ENCODE measurements at regions not wholly inside any gene's neighbourhood (a gene's known extent, or its start where the extent isn't known, plus 50 kb on each side); places are given as distances from the start of the nearest gene placed in this dataset.

DNA sequence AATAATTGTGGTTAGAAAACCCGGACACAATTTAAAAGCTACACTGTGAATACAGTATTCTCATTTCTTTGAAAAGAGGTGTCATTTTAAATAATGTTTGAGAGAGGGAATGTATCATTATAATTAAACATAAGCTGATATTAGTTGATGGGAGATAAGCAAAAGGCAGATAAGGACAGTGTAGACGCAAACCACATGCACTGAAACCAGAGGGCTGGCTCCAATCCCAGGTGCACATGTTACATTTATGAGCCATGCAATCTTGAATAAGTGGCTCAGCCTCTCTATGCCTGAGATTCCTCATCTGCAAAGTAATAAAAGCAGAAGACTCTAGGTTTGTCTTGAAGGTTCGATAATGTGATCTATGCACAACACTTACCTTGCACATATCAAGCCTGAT, 238.7 kb downstream of the EFNB2 start:
- no peak for DNase-seq

DNA sequence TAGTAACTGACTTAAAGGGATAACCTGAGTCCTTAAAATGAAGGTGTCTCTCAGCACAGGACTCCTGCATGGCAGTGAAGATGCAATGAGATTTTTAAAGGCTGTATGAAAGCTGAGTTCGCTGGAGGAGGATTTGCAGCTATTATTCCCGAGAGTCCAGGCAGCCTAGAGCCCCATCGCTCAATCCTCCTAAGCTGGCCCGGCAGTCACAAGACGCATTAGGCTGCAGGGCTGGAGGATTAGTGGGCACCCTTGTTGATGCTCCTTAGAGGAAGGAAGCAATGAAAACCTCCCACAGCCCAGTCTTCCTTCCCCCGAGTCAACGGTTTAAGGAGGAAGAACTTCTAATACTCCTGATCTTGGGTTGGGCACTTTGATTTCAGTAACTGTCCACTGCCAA, 239.5 kb downstream of the EFNB2 start:
- DNase-seq = no peak

DNA sequence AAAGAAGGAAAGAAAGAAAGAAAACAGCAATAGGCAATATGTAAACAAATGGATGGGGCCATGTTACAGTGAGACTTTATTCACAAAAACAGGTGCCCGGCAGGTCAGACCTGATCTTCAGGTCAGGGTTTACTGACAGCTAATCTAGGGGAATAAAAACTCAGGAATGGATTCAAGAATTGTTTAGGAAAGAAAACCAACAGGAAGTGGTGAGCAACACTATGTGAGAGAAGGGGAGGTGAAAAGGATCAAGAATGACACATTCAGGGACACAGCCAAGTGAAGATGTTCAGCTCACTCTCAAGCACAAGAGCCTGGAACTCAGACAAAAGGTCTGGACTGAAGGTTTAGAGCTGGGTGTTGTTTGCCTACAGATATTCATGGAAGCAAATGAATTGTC, 244.5 kb downstream of the EFNB2 start:
- no peak for DNase-seq

DNA sequence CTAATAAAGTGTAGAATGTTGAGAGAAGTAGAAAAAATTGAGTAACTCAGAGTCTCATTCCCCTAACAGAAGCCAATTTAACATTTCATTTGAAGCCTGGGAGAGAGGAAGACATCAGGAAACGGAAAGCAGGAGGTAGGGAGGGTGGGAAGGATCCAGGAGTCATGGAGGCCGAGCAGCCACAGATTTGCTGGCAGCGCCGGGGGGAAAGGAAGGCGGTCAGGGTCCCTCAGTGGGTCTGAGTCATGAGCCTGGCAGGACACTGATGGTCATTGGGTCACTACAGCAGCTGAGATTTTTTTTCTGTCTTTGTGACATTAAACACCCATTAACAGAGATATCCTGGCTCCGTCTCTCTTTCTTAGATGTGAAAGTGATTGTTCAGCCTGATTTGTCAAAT, 248.1 kb downstream of the EFNB2 start:
- DNase-seq = no peak

DNA sequence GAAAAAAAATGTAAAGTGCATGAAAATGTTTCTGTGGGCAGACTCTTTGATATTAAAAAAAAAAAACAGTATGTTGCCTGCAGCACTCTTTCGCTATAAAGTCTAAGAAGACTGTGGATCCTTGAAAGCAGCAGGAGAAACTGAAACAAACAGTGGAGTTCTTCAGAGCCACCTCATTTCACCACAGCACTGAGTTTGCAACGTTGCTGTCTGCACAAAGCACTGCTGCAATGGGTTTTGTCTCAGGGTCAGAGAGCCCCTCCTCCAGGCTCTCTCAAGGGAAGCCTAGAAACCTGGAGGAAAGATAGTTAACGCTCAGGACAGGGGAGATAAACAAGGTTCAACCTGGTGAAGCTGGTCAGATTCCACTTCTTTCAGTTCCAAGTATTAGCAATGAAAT, 248.7 kb downstream of the EFNB2 start:
- DNase-seq = no peak

DNA sequence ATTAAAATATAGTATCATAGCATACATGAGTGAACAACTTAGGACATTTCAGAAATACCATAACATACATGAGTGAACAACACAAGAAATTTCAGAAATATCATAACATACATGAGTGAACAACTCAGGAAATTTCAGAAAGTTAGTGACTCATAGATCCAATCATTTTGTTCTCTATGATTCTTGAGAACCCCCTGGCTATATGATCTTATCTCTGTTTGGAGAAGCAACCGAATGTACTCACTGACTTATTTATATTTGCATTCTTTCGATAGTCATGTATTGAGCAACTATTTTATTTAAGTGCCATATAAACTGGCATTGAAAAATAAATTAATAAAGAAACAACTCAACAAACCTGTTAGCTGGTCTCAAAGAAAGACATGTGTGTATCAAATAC, 251.1 kb downstream of the EFNB2 start:
- no peak for DNase-seq

DNA sequence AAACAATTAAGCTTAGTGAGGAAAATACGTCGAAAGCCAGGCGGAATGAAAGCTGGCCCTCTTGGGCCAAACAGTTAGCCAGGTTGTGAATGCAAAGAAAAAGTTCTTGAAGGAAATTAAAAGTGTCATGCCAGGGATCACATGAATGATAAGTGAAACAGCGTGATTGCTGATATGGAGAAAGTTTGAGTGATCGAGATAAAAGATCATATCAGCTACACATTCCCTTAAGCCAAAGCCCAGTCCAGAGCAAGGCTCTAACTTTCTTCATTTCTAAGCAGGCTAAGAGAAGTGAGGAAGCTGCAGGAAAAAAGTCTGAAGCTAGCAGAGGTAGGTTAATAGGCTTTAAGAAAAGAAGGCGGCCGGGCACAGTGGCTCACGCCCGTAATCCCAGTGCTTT, 254.0 kb downstream of the EFNB2 start:
- DNase-seq = no peak

DNA sequence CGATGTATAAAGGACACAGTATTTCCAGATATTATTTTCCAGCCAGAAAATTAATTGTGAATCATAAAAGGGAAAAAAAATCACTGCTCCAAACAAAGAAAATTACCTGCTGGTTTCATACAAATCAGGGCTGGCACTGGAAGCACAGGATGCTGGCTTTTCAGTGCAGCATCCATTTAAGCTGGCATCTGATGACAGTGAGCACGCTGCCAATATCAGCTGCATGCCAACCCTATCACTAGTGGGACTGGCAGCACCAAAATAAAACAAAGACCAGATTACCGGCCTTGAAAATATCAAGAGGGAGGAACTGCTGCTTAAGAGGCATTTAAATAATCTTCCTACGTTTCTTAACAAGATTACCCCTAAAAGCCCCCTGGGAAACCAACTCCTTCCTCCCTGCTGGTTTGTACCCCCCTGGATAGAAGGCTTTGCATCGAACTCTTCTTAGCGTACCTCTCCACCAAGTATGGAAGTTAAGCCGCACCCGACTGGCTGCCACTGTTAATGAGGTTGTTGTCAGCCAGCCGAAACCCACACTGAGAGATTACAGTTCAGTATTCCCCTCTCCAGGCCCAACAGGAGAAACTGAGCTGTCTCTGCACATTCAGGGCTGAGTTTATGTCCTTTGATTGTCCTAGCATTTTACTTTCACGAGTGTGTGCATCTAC, 257.8 kb downstream of the EFNB2 start:
- DNase-seq = peak in 1 of 3 experiments; percentile 61

DNA sequence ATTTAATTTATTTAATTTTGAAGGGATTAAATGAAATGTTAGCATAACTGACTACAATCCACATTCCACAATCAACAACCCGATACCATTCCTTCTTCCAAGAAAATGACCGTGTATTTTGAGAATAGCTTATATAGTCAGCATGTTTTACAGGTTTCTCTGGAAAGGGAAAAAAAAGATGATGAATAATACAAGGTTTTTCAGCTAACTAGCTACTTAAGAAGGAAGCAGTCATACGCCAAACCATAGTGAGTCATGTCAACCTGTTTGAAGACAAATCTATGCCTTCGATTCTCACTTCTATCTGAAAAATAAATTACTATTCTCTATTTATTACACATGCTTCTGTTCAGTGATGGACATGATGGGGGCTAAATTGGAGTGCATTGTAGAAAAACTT, 258.6 kb downstream of the EFNB2 start:
- no peak for DNase-seq

DNA sequence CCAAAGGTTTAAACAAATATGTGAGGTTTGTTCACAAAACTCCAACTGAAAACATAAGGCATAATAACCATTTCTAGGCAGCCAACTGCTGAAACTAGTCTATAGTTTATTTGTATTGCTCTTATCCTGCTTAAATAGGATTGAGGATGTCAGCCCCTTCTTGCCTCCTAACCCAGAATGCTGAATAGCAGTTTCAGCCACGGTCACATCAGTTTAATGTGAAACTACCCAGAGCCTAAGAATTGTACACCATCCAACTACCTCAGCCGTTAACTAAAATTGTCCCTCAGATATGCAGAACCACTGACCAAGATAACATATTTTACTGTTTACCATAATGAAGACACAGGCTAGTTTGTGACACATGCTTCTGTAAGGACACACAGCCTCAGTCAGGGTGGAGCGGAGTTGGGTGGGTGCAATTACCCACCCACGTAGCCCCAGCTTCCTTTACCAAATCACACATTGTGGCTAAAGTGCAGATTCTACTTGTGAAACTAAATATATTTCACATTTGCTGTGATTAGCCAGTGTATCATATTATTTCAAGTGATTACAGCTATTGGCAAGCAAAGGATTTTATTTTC, 259.9 kb downstream of the EFNB2 start:
- DNase-seq = no peak

DNA sequence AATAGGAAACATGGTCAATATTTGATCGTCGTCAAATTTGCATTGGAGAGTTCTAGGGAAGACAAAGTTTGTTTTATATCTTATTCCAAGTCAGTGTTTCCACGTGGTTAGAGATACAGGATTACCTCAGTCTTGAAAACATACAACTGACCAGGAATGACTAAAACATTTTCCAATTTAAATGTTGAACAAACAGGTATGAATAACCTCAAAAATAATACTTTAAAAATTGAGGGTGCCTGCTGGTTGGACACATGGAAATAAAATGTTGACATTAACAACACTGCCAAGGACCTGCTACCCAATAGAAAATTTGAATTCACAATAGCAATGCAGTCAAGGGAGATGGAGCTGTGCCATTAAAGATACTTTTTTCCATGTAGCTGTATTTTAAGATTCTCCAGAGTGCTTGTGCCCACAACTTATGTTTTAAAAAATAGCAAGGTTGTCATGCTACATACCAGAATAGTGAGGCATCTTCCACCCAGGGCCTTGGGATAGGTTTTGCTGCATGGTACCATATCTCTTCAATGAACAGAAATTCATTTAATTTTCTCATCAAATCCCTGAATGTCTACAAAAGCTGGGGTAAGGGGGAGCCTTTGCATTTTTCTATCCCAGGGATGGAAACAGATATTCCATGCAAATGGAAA, 260.8 kb downstream of the EFNB2 start:
- DNase-seq = no peak

DNA sequence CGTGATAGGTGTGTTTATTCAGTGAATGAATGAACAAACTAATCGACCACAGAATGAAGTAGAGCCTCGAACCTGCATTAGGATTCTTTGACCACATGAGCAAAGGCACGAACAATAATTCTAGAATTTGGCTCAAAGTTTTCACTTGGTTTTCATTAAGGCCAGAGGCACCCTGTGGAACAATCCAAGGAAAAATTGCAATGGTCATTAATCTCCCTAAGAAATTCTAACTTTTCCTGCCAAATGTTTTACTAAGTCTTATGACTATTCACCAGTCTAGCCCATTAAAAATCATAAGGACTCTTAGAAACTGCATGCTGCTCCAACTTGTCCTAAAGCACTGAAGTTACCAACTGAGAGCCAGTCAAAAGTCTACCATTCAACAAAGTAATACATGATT, 271.7 kb downstream of the EFNB2 start:
- DNase-seq = no peak

DNA sequence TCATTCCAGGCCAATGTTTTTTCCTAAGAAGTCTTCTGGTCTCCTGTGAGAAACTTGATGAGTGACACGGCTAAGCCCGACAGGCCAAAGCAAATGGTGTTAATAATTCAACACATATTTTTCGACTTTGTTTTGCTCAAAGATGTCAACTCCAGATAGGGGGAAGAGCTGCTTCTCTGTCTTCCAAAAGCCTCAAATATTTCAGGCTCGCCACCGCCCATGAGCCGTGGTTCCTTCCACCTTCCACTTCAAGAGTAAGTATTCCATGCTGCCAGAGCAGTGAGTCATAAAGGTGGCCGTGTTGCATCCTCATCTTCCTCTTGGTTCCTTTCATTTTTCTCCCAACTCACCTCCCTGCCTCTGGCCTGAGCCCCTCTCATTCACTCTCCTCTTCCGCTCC, 272.6 kb downstream of the EFNB2 start:
- no peak for DNase-seq

DNA sequence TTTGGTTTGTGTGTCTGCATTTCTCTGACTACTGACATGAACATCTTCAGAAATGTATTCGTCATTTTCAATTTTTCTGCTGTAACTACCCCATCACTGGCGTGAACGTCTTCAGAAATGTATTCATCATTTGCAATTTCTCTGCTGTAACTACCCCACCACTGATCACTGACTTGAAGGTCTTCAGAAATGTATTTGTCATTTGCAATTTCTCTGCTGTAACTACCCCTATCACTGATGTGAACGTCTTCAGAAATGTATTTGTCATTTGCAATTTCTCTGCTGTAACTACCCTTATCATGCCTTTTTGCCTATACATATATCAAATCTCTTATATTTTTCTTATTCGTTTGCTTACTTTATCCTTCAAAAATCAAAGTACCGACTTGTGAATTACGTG, 274.0 kb downstream of the EFNB2 start:
- no peak for DNase-seq

DNA sequence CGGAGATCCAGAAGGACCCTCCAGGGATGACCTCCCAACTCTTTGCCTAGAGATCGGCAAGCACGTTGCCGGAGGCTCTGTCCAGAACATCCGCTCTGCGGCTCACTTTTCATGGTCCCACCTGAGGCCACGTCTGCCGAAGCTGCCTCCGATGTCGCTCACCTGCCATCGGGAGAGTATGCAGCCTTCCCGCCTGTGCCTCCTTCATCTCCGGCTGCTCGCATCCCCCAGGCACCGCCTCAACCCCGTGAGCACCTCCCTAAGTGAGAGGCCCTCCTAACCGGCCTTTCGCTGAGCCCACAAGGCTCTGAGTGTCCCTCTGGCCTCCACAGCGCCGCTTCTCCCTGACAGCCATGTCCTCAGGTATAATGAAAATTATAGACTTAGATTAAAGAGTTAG, 275.1 kb downstream of the EFNB2 start:
- no peak for DNase-seq

DNA sequence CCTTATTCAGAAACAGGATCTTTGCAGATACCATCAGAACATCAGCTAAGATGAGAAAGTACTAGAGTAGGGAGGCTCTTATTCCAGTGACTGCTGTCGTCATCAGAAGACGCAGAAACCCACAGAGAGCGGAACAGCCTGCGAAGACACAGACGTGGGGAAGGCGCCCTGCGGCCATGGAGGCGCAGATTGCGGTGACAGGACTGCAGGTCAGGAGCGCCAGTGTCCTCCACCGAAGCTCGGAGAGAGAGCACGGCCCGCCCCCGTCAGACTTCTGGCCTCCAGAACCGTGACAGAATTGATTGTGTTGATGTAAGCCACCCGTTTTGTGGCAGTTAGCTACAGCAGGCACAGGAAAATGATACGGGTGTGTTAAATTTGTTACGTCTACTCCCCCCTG, 275.5 kb downstream of the EFNB2 start:
- DNase-seq = no peak

DNA sequence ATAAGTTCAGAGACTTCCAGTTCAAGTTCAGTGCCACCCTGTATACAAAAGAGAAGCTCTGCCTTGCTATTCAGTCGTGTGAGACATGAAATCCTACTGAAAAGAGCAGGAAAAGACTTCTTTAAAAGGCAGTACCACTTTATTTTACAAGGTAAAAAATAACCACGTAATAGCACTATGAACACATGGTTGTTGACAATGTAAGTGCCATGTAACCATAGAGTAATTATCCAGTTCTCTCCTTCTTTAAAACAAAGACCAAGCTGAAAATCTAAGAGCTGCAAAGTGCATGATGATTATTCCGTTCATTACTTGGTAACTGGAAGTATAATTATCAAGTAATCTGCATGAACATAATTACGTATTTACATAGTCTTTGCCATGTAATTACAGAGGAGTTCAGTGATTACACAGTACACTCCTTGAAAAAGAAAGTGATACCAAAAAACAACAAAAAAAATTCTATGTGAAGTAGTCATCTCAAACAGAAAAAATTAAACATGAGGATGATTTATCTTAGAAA, 288.7 kb downstream of the EFNB2 start:
- DNase-seq = peak in 2 of 3 experiments; percentile 49 to 83

DNA sequence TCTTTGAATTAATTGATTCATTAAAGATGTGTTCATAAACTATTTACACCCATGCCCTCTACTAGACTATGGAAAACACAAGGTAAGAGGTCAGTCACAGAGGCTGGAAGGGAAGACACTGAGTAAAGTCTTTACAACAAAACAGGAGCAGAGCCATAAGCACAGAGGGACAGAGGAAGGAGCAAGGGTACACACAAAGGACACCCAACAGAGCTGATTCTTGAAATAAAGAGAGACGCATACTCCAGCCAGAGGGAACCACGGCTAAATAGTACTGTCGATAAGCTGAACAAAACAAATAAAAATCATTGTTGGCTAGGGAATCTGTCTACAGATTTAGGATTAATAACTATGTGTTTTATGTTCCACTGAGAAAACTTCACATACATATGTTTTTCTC, 289.2 kb downstream of the EFNB2 start:
- peak in 2 of 3 experiments; percentile 49 to 83 for DNase-seq

DNA sequence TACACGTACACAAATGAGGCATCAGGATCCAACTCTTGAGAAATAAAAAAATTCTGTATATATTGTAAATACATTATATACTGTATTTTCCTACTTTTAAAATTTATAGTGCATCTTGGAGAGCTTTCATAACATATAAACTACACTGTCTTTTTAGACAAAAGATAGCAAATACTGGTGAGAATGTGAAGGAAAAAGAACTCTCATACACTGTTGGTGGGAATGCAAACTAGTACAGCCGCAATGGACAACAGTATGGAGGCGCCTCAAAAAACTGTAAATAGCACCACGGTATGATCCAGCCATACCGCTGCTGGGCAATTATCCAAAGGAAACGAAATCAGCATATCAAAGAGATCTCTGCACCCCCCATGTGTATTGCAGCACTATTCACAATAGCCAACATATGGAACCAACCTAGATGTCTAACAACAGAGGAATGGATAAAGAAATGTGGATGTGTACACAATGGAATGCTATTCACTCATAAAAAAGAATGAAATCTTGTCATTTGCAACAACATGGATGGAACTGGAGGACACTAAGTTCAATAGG, 292.4 kb downstream of the EFNB2 start:
- DNase-seq = no peak

DNA sequence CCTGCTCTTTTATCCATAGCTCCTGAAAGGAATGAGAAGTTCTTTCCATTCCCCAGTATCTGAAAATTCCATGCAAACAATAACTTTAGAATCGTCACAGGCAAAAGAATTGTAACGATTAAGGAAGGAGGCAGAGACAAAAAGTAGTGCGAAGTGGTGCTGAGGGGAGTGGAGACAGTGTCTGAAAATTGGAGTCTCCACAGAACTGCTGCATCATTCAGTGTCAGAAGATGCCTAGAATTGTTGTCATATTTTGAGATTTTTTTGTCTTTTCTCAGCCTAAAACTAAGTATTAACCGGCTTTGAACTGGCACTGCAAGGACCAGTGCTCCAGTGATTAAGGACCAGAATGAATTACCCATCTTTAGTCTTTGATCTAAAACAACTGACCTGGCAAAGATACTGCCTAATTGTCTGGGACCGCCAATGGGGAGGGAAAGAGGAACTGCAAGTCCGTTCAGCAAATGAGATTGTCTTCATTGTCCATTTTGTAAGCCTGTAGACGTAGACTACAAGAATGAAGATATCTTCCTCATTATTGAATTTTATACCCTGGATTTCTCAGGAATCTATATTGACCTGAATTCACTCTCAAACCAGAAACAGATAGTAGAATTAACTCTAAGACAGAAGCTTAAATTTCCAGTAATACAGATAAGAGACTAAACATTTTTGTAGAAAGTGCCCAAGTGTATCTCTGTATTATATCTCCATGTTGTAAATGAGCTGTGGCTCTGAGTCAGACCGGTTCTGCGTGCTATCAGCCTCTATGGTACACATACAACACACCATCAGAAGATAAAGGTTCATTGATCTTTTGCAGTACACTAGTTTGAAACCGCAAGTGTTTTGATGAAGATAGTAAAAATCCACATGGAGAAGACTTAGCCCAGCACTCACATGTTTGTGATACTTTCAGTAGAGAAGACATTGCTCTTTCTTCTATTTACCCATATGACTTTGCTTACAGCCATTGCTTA, 293.2 kb downstream of the EFNB2 start:
- DNase-seq = no peak

DNA sequence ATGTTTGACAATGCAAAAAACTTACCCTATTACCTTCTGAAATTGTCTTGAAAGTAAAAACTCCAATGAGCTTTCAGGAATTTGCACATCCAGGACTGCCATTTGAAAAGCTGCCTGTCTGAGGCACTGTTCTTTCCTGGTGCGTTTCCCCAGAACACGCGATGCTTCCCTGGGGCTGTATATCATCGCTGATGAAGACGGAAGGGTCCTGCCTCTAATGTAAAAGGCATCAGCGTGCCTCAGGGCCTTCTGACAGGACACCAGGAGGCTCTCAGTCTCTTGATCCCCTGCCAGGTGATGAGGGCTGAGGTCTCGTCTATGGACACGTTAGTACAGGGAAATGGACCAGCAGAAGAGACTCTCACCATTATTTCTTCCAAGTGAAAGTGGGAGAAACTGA, 296.8 kb downstream of the EFNB2 start:
- DNase-seq = no peak

DNA sequence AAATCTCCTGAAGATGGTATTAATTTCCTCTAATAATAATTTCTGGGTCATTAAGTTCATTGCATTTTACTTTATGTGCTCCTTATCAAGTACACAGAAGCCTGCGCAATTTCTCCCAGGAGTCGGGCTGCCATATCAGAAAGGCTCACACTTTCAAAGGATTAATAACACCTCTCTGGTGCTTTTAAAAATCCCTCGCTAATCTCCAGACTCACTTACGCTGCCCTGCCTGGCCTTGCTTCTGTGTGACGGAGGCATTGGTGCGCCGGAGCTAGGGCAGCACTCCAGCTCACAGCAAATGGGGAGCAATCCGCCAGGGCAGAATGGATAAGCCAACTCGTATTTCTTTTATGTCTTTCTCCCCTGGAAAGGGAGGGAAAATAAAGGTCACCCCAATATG, 300.8 kb downstream of the EFNB2 start:
- no peak for DNase-seq

Data from NCI-H1417 (cell line).